A549 (cell line): ENCODE measurements at regions not wholly inside any gene's neighbourhood (a gene's known extent, or its start where the extent isn't known, plus 50 kb on each side); places are given as distances from the start of the nearest gene placed in this dataset.
A peak's percentile ranks its signal among the peaks of the same experiment; 100 is the strongest.

Source experiments
- ATAC-seq, 2 experiments: fragments of 200-7000 bp in 1 of 2; fragments of >200 bp in 1 of 2; cut with Nextera tagmentation in 1 of 2; cut with Tn5 transposase in 1 of 2; 3 replicates each; pipeline versions ENCODE4 v1.8.0 to v1.9.1; 2018 to 2020; ENCODE audit warnings: mild to moderate bottlenecking in 1 of 2, moderate library complexity in 1 of 2
- CTCF ChIA-PET: fragments of 300-600 bp; sonication (Branson Sonifier 250); formaldehyde crosslinking; extraction: SDS; loops from one replicate; lab custom pipeline; 2021; ENCODE audit warnings: antibody characterized with exemption, inconsistent platforms; lab: Yijun Ruan, JAX
- POLR2A ChIA-PET: fragments of 350-600 bp; formaldehyde crosslinking; extraction: SDS; loops from one replicate; lab custom pipeline; 2021; ENCODE audit warnings: antibody characterized with exemption, inconsistent platforms; lab: Yijun Ruan, JAX
- DNase-seq, 2 experiments: peaks; one replicate each; pipeline versions ENCODE4 v3.0.0 to v3.0.0-alpha.2; 2011 to 2016; ENCODE audit warnings: low read depth in 1 of 2, low spot score in 1 of 2
- FAIRE-seq: peaks from 2 replicates; lab custom pipeline; 2011; peaks lifted over from hg19 to GRCh38; lab: Jason Lieb, UNC
- H3K27ac ChIP-seq, 2 experiments: fragments of >200 bp; sonication (Bioruptor Twin); formaldehyde crosslinking; 3 replicates each; pipeline ENCODE4 v1.5.1; 2016 to 2017
- H3K4me1 ChIP-seq: fragments of >200 bp; sonication (Bioruptor Twin); formaldehyde crosslinking; 3 replicates; pipeline ENCODE4 v1.6.1; 2016
- H3K4me2 ChIP-seq: fragments of >200 bp; sonication (Bioruptor Twin); formaldehyde crosslinking; 3 replicates; pipeline ENCODE4 v1.6.1; 2016
- H3K4me3 ChIP-seq: fragments of >200 bp; sonication (Bioruptor Twin); formaldehyde crosslinking; 3 replicates; pipeline ENCODE4 v1.5.1; 2016
- H3K9me3 ChIP-seq: fragments of >200 bp; sonication (Bioruptor Twin); formaldehyde crosslinking; 3 replicates; pipeline ENCODE4 v1.6.1; 2016
- CBX2 ChIP-seq: fragments of 200-600 bp; sonication (generic); IDR thresholded peaks from 2 replicates; pipeline ENCODE4 v1.6.1; 2016; ENCODE audit warnings: low read depth, mild to moderate bottlenecking, borderline replicate concordance
- CHD2 ChIP-seq: fragments of 150-350 bp; IDR thresholded peaks from 2 replicates; pipeline ENCODE4 v1.6.1; 2014; ENCODE audit warnings: low read length; ENCODE audit not compliant: partially characterized antibody
- CHD4 ChIP-seq: fragments of 200-600 bp; sonication (generic); IDR thresholded peaks from 2 replicates; pipeline ENCODE4 v1.6.1; 2016; ENCODE audit warnings: antibody characterized with exemption, mild to moderate bottlenecking, borderline replicate concordance
- EP300 ChIP-seq, 2 experiments: fragments of >200 bp; sonication (Bioruptor Twin); formaldehyde crosslinking; IDR thresholded peaks; 2 replicates in 1 of 2; 3 replicates in 1 of 2; pipeline ENCODE4 v1.6.1; 2016 to 2017
- FOSB ChIP-seq: fragments of 250-450 bp; sonication (Bioruptor Pico); IDR thresholded peaks from 2 replicates; pipeline ENCODE4 v1.5.0; 2020; ENCODE audit warnings: mild to moderate bottlenecking, moderate library complexity
- FOSL2 ChIP-seq, 2 experiments: fragments of 450-650 bp in 1 of 2; fragments of >200 bp in 1 of 2; sonication (Bioruptor Twin) in 1 of 2; formaldehyde crosslinking; IDR thresholded peaks; 2 replicates each; pipeline versions ENCODE4 v1.5.0 to v1.6.1; 2016 to 2020; ENCODE audit warnings: mild to moderate bottlenecking in 1 of 2, moderate library complexity in 1 of 2
- GATA3 ChIP-seq: IDR thresholded peaks from 2 replicates; pipeline ENCODE4 v1.6.1; 2012; ENCODE audit warnings: borderline replicate concordance
- HDAC2 ChIP-seq: fragments of 200-600 bp; sonication (generic); IDR thresholded peaks from 2 replicates; pipeline ENCODE4 v1.6.1; 2016
- HMGXB4 ChIP-seq: fragments of 250-450 bp; sonication (Bioruptor Pico); IDR thresholded peaks from 2 replicates; pipeline ENCODE4 v1.5.0; 2021; ENCODE audit warnings: mild to moderate bottlenecking, moderate library complexity, borderline replicate concordance
- HOXA7 ChIP-seq: fragments of 250-450 bp; sonication (Bioruptor Pico); IDR thresholded peaks from 2 replicates; pipeline ENCODE4 v1.5.0; 2020; ENCODE audit warnings: mild to moderate bottlenecking, moderate library complexity
- JUNB ChIP-seq: fragments of >200 bp; sonication (Bioruptor Twin); formaldehyde crosslinking; IDR thresholded peaks from 2 replicates; pipeline ENCODE4 v1.6.1; 2016
- KDM1A ChIP-seq: fragments of 200-600 bp; sonication (generic); IDR thresholded peaks from 2 replicates; pipeline ENCODE4 v1.6.1; 2016; ENCODE audit warnings: low read depth, mild to moderate bottlenecking
- MAX ChIP-seq: IDR thresholded peaks from 2 replicates; pipeline ENCODE4 v1.6.1; 2012
- MYC ChIP-seq: IDR thresholded peaks from 2 replicates; pipeline ENCODE4 v1.6.1; 2012; ENCODE audit warnings: mild to moderate bottlenecking, inconsistent platforms, low read length, improper control_type of control experiment, borderline replicate concordance
- NPAS2 ChIP-seq: fragments of 250-450 bp; sonication (Bioruptor Pico); IDR thresholded peaks from 2 replicates; pipeline ENCODE4 v1.8.0; 2022; ENCODE audit warnings: mild to moderate bottlenecking, moderate library complexity, borderline replicate concordance
- TP53 ChIP-seq: fragments of 250-450 bp; sonication (Bioruptor Pico); IDR thresholded peaks from 2 replicates; pipeline ENCODE4 v1.5.0; 2021; ENCODE audit warnings: mild to moderate bottlenecking, moderate library complexity
- USF2 ChIP-seq: fragments of 450-650 bp; IDR thresholded peaks from 2 replicates; pipeline ENCODE4 v1.6.1; 2014; ENCODE audit warnings: antibody characterized with exemption
- ZFP36 ChIP-seq: fragments of 450-650 bp; IDR thresholded peaks from 2 replicates; pipeline ENCODE4 v1.6.1; 2014; ENCODE audit warnings: borderline replicate concordance; ENCODE audit not compliant: partially characterized antibody
- WGBS: methylation state at CpG from one replicate; pipeline ENCODE4 v1.1.6; 2017; ENCODE audit errors: missing lambda C conversion rate; 5-methylcytosine and 5-hydroxymethylcytosine counted together
- TF ChIP-seq, protein P1 (sequence below): fragments of 150-350 bp; IDR thresholded peaks from 2 replicates; pipeline ENCODE4 v1.6.1; 2014; ENCODE audit warnings: low read depth, mild to moderate bottlenecking, low read length

DNA sequence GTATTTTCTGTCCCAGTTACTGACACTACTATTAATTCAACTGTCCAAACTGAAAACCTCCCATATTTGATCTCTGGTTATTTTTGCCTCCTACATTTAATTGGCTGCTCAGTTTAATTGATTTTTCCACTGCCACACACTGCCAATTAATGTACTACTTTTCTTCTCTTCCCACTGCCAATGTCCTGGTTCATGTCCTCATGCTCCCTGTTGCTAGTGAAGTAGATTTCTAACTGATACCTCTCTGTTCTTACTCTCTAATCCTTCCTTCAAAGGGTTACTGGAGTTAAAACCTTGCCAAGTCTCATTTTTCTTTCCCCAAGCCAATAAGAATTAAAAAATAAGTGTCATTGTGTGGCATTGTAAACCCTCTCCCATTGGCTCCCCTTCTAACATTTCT is 440.6 kb upstream of the JAG1 start (continued):
- TF ChIP-seq HMGXB4 (CRISPR knock-in tag) = no peak
- TF ChIP-seq KDM1A = no peak
- no peak for TF ChIP-seq ZFP36
- TF ChIP-seq NPAS2 (CRISPR knock-in tag) = no peak
- TF ChIP-seq JUNB = no peak
- TF ChIP-seq, all 56 proteins: peak for 0

GRCh38 chr20:11117808-11118528 is 444.2 kb upstream of the JAG1 start:
- CTCF ChIA-PET = no interaction called here
- POLR2A ChIA-PET = no interaction called here
- H3K4me1 ChIP-seq = peaks cover 28% of the 10 kb centered on the region
- peak overlapping the region; percentile 27 to 35; a peak in 3 of 6 replicates for H3K27ac ChIP-seq
- H3K9me3 ChIP-seq = no peaks in the 10 kb centered on the region
- TF ChIP-seq CBX2 (no peak), MYC (no peak), EP300 (IDR thresholded peaks at IDR 0.05) (no peak), CHD4 (no peak), HDAC2 (no peak), CHD2 (no peak), TP53 (CRISPR knock-in tag) (no peak), MAX (peak; percentile 48), FOSB (CRISPR knock-in tag) (no peak), FOSL2 (IDR thresholded peaks at IDR 0.05) (peak; percentile 74), FOSL2 (CRISPR knock-in tag; IDR thresholded peaks at IDR 0.05) (peak; percentile 83), HOXA7 (no peak), GATA3 (peak; percentile 62; the same call in 1 of the 2 replicates), HMGXB4 (CRISPR knock-in tag) (no peak), JUNB (peak; percentile 80), USF2 (no peak)
- TF ChIP-seq, protein P1, sequence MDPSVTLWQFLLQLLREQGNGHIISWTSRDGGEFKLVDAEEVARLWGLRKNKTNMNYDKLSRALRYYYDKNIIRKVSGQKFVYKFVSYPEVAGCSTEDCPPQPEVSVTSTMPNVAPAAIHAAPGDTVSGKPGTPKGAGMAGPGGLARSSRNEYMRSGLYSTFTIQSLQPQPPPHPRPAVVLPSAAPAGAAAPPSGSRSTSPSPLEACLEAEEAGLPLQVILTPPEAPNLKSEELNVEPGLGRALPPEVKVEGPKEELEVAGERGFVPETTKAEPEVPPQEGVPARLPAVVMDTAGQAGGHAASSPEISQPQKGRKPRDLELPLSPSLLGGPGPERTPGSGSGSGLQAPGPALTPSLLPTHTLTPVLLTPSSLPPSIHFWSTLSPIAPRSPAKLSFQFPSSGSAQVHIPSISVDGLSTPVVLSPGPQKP = no peak
- WGBS = 28% methylated on average over 2 of the region's 2 CpGs
- peak; percentile 96 for FAIRE-seq
- no peak overlapping the region for H3K4me3 ChIP-seq
- ATAC-seq = peak; percentile 93 to 94
- peak overlapping the region; percentile 39; the same call in 2 of the 3 replicates for H3K4me2 ChIP-seq
- peak; percentile 44 to 78 for DNase-seq
